GM23248 (cell line): ENCODE measurements at regions not wholly inside any gene's neighbourhood (a gene's known extent, or its start where the extent isn't known, plus 50 kb on each side); places are given as distances from the start of the nearest gene placed in this dataset.

ENCODE experiments used
- EZH2 ChIP-seq: fragments of 200-600 bp; sonication (generic); IDR thresholded peaks from 2 replicates; pipeline ENCODE4 v1.6.1; 2018; ENCODE audit warnings: antibody characterized with exemption, mild to moderate bottlenecking; ENCODE audit not compliant: insufficient read depth, poor library complexity, severe bottlenecking
- EZH2phosphoT487 ChIP-seq: fragments of 200-600 bp; sonication (generic); IDR thresholded peaks from 2 replicates; pipeline ENCODE4 v1.6.1; 2018; ENCODE audit warnings: antibody characterized with exemption, moderate library complexity, mild to moderate bottlenecking, low read depth; ENCODE audit not compliant: insufficient read depth

DNA sequence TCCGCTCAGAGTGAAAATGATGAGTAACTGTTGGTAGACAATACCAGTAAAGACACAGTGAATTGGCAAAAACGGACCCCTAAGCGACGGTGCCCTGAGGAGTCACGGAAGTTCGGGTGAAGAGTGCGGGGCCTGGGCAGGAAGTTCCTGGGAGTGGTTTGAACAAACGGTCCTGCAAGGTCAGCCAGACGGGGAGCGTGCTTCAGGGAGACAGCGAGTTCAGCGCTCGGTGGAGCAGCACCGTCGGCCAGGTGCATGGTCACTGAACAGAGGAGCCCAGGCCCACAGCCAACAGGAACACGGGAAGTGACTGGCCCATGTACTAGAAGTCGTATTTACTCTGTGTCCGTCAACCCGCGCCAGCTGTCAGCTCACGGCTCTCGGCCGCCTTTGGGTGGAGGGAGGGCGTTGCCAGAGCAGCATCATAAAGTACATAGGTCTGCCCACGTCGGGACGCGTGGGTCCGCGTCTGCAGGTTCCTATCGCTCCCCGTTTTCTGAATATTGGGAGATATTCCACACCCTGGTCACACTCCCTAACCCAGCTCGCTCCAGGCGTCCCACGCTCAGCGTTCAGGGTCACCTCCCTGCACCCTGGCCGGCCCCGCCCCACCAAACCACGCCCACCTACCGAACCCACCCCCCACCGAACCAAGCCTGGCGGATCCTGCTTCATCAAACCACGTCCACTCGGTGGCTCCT, 75.6 kb upstream of the UXS1 start:
- TF ChIP-seq EZH2: no peak
- no peak for TF ChIP-seq EZH2phosphoT487
